Mammary epithelial cell (primary cell): ENCODE measurements at regions not wholly inside any gene's neighbourhood (a gene's known extent, or its start where the extent isn't known, plus 50 kb on each side); places are given as distances from the start of the nearest gene placed in this dataset.

ENCODE experiments used
- CTCF ChIP-seq, 2 donors: IDR thresholded peaks in 1 of 2; conservative IDR thresholded peaks in 1 of 2; 2 replicates each; pipeline ENCODE4 v1.5.1; 2011 to 2012; ENCODE audit warnings: inconsistent platforms in 2 of 2, low read length in 2 of 2, mild to moderate bottlenecking in 2 of 2, control low read depth in 1 of 2, low read depth in 1 of 2; ENCODE audit not compliant: insufficient read depth in 1 of 2; ENCODE audit errors: extremely low read depth in 1 of 2
- EZH2 ChIP-seq: IDR thresholded peaks from 2 replicates; pipeline ENCODE4 v1.6.1; 2012; ENCODE audit warnings: low read length, inconsistent platforms, borderline replicate concordance

- TF ChIP-seq CTCF (conservative IDR thresholded peaks at IDR 0.05 in 1 of 2, IDR thresholded peaks at IDR 0.05 in 1 of 2; ENCODE audit: extremely low read depth in 1 of 2, insufficient read depth in 1 of 2, low read depth in 1 of 2, low read length in 2 of 2) (no peak), EZH2 (no peak)
Measured at GRCh38 chr5:110265162-110265561, 461.3 kb downstream of the TMEM232 start.
